HEK293 (cell line): ENCODE measurements at regions not wholly inside any gene's neighbourhood (a gene's known extent, or its start where the extent isn't known, plus 50 kb on each side); places are given as distances from the start of the nearest gene placed in this dataset.

Source experiments
- CTCF ChIA-PET: fragments of 350-600 bp; formaldehyde crosslinking; extraction: SDS; loops from one replicate; lab custom pipeline; 2021; ENCODE audit warnings: antibody characterized with exemption; lab: Yijun Ruan, JAX
- POLR2A ChIA-PET: fragments of 300-600 bp; formaldehyde crosslinking; extraction: SDS; loops from one replicate; lab custom pipeline; 2020; ENCODE audit warnings: antibody characterized with exemption, inconsistent platforms; lab: Yijun Ruan, JAX
- H3K27ac ChIP-seq: fragments of 200-500 bp; sonication (Bioruptor generic); 2 replicates; pipeline ENCODE4 v1.5.1; 2014; ENCODE audit warnings: low read depth, low read length, control low read depth, inconsistent platforms; ENCODE audit errors: extremely low read depth
- H3K36me3 ChIP-seq, 2 experiments: fragments of 200-500 bp in 1 of 2; sonication (Bioruptor generic) in 1 of 2; 1 replicate in 1 of 2; 2 replicates in 1 of 2; pipeline ENCODE4 v1.5.1; 2014 to 2017; ENCODE audit warnings: inconsistent platforms in 2 of 2, low read length in 2 of 2; ENCODE audit not compliant: control insufficient read depth in 2 of 2, insufficient read depth in 1 of 2
- H3K4me1 ChIP-seq: fragments of 200-500 bp; sonication (Bioruptor generic); 2 replicates; pipeline ENCODE4 v1.5.1; 2014; ENCODE audit warnings: mild to moderate bottlenecking, low read length, inconsistent platforms; ENCODE audit not compliant: control insufficient read depth, insufficient read depth
- H3K4me3 ChIP-seq: 2 replicates; pipeline ENCODE4 v1.5.1; 2011; ENCODE audit warnings: low read depth, mild to moderate bottlenecking, control low read depth, low read length, moderate library complexity
- H3K9me3 ChIP-seq: fragments of 200-500 bp; sonication (Bioruptor generic); 2 replicates; pipeline ENCODE4 v1.5.1; 2014; ENCODE audit warnings: low read depth, low read length, inconsistent platforms; ENCODE audit not compliant: control insufficient read depth, insufficient read depth
- ATF2 ChIP-seq: fragments of 450-650 bp; formaldehyde crosslinking; IDR thresholded peaks from 2 replicates; pipeline ENCODE4 v1.5.1; 2016; ENCODE audit warnings: missing biosample characterization, missing genetic modification characterization, low read depth
- BCL11A ChIP-seq: fragments of 450-650 bp; formaldehyde crosslinking; IDR thresholded peaks from 2 replicates; pipeline ENCODE4 v1.5.1; 2016; ENCODE audit warnings: low read depth, missing biosample characterization, missing genetic modification characterization
- MYNN ChIP-seq: fragments of 450-650 bp; formaldehyde crosslinking; IDR thresholded peaks from 2 replicates; pipeline ENCODE4 v1.5.1; 2016; ENCODE audit warnings: missing biosample characterization, missing genetic modification characterization, borderline replicate concordance
- PRDM4 ChIP-seq: fragments of 450-650 bp; formaldehyde crosslinking; IDR thresholded peaks from 2 replicates; pipeline ENCODE4 v1.5.1; 2017; ENCODE audit warnings: missing biosample characterization, missing genetic modification characterization
- PRDM6 ChIP-seq: fragments of 450-650 bp; formaldehyde crosslinking; IDR thresholded peaks from 2 replicates; pipeline ENCODE4 v1.5.1; 2017; ENCODE audit warnings: missing biosample characterization, missing genetic modification characterization
- REPIN1 ChIP-seq: fragments of 450-650 bp; formaldehyde crosslinking; IDR thresholded peaks from 2 replicates; pipeline ENCODE4 v1.5.1; 2017; ENCODE audit warnings: missing biosample characterization, missing genetic modification characterization, low read depth
- ZNF121 ChIP-seq: fragments of 450-650 bp; formaldehyde crosslinking; IDR thresholded peaks from 2 replicates; pipeline ENCODE4 v1.5.1; 2016; ENCODE audit warnings: missing biosample characterization, missing genetic modification characterization
- ZNF146 ChIP-seq: fragments of 450-650 bp; formaldehyde crosslinking; IDR thresholded peaks from 2 replicates; pipeline ENCODE4 v1.5.1; 2016; ENCODE audit warnings: missing biosample characterization, missing genetic modification characterization
- ZNF148 ChIP-seq: fragments of 450-650 bp; formaldehyde crosslinking; IDR thresholded peaks from 2 replicates; pipeline ENCODE4 v1.5.0; 2017; ENCODE audit warnings: missing biosample characterization, missing genetic modification characterization, borderline replicate concordance
- ZNF155 ChIP-seq: fragments of 450-650 bp; formaldehyde crosslinking; IDR thresholded peaks from 2 replicates; pipeline ENCODE4 v1.5.1; 2016; ENCODE audit warnings: missing biosample characterization, missing genetic modification characterization
- ZNF18 ChIP-seq: fragments of 450-650 bp; formaldehyde crosslinking; IDR thresholded peaks from 2 replicates; pipeline ENCODE4 v1.5.1; 2016; ENCODE audit warnings: missing biosample characterization, missing genetic modification characterization
- ZNF19 ChIP-seq: fragments of 450-650 bp; formaldehyde crosslinking; IDR thresholded peaks from 2 replicates; pipeline ENCODE4; 2016; ENCODE audit warnings: missing biosample characterization, missing genetic modification characterization, low read depth
- ZNF354C ChIP-seq: fragments of 450-650 bp; formaldehyde crosslinking; IDR thresholded peaks from 2 replicates; pipeline ENCODE4 v1.5.1; 2016; ENCODE audit warnings: missing biosample characterization, missing genetic modification characterization, low read depth, borderline replicate concordance
- ZNF362 ChIP-seq: fragments of 450-650 bp; formaldehyde crosslinking; IDR thresholded peaks from 2 replicates; pipeline ENCODE4 v1.5.1; 2016; ENCODE audit warnings: missing biosample characterization, missing genetic modification characterization
- ZNF549 ChIP-seq: fragments of 450-650 bp; IDR thresholded peaks from 2 replicates; pipeline ENCODE4 v1.5.1; 2018; ENCODE audit warnings: missing biosample characterization, missing genetic modification characterization, mild to moderate bottlenecking, inconsistent platforms, moderate library complexity
- ZNF555 ChIP-seq: fragments of 450-650 bp; formaldehyde crosslinking; conservative IDR thresholded peaks from 2 replicates; pipeline ENCODE4 v1.5.1; 2017; ENCODE audit warnings: missing biosample characterization, mild to moderate bottlenecking, missing genetic modification characterization, inconsistent platforms
- ZNF561 ChIP-seq: fragments of 450-650 bp; IDR thresholded peaks from 2 replicates; pipeline ENCODE4 v1.5.1; 2018; ENCODE audit warnings: missing biosample characterization, missing genetic modification characterization, borderline replicate concordance
- ZNF621 ChIP-seq: fragments of 450-650 bp; formaldehyde crosslinking; IDR thresholded peaks from 2 replicates; pipeline ENCODE4 v1.5.1; 2017; ENCODE audit warnings: missing biosample characterization, missing genetic modification characterization
- ZNF785 ChIP-seq: fragments of 450-650 bp; formaldehyde crosslinking; IDR thresholded peaks from 2 replicates; pipeline ENCODE4 v1.5.1; 2016; ENCODE audit warnings: missing biosample characterization, missing genetic modification characterization

GRCh38 chr4:151559595-151559994 lies 150.6 kb downstream of the FHIP1A start:
- Histone ChIP-seq H3K36me3 (no peaks in the 10 kb centered on the region), H3K4me1 (peaks cover 13% of the 10 kb centered on the region), H3K9me3 (no peaks in the 10 kb centered on the region), H3K27ac (no peak overlapping the region), H3K4me3 (no peak overlapping the region)
- no peak for TF ChIP-seq ZNF121 (tag by site-specific recombination)
- TF ChIP-seq ZNF148 (tag by site-specific recombination): no peak
- no peak for TF ChIP-seq ZNF621 (tag by site-specific recombination)
- no peak for TF ChIP-seq ZNF19 (tag by site-specific recombination)
- no peak for TF ChIP-seq BCL11A (tag by site-specific recombination)
- no peak for TF ChIP-seq ZNF18 (tag by site-specific recombination)
- no peak for TF ChIP-seq ZNF549 (tag by site-specific recombination)
- no peak for TF ChIP-seq ZNF354C
- TF ChIP-seq ZNF785 (tag by site-specific recombination): no peak
- POLR2A ChIA-PET: no interaction called here
- CTCF ChIA-PET: no interaction called here

GRCh38 chr4:151561551-151562256 lies 152.7 kb downstream of the FHIP1A start:
- TF ChIP-seq ZNF146: no peak
- peak; percentile 74; the same call in 1 of the 2 replicates for TF ChIP-seq MYNN (tag by site-specific recombination)
- TF ChIP-seq ZNF561 (tag by site-specific recombination): no peak
- TF ChIP-seq, all 188 proteins: peak for 1
- Histone ChIP-seq H3K4me1 (peaks cover 20% of the 10 kb centered on the region), H3K4me3 (no peak overlapping the region), H3K36me3 (no peaks in the 10 kb centered on the region), H3K27ac (no peak overlapping the region), H3K9me3 (no peaks in the 10 kb centered on the region)
- CTCF ChIA-PET: no interaction called here
- POLR2A ChIA-PET: no interaction called here

- Histone ChIP-seq H3K36me3 (no peaks in the 10 kb centered on the region), H3K27ac (no peak overlapping the region), H3K4me1 (peaks cover 26% of the 10 kb centered on the region), H3K4me3 (no peak overlapping the region), H3K9me3 (no peaks in the 10 kb centered on the region)
- POLR2A ChIA-PET: no interaction called here
- CTCF ChIA-PET: interaction anchor here (1.0 kb wide), 1 partner anchor 9 kb away, joined by 6 read pairs; no protein-coding TSS in a partner anchor
- peak; percentile 66 for TF ChIP-seq ZNF362
- peak; percentile 94 for TF ChIP-seq PRDM4
- peak; percentile 44; the same call in 1 of the 2 replicates for TF ChIP-seq PRDM6 (tag by site-specific recombination)
- no peak for TF ChIP-seq ZNF555
- no peak for TF ChIP-seq ATF2 (tag by site-specific recombination)
- no peak for TF ChIP-seq REPIN1
- TF ChIP-seq ZNF155: no peak
These were observed 154.2 kb downstream of the FHIP1A start for GRCh38 chr4:151563194-151563593.
